NT2/D1 (cell line): ENCODE measurements at regions not wholly inside any gene's neighbourhood (a gene's known extent, or its start where the extent isn't known, plus 50 kb on each side); places are given as distances from the start of the nearest gene placed in this dataset.

Source experiments
- SUZ12 ChIP-seq: IDR thresholded peaks from 2 replicates; pipeline ENCODE4 v1.6.1; 2011; ENCODE audit not compliant: insufficient read length, insufficient read depth; ENCODE audit errors: extremely low read depth
- YY1 ChIP-seq: IDR thresholded peaks from 2 replicates; pipeline ENCODE4 v1.6.1; 2011; ENCODE audit not compliant: insufficient read length, insufficient read depth
- ZNF274 ChIP-seq: IDR thresholded peaks from 2 replicates; pipeline ENCODE4 v1.6.1; 2011; ENCODE audit warnings: mild to moderate bottlenecking, low read depth, low read length

GRCh38 chr11:116244889-116245288 lies 527.9 kb downstream of the BUD13 start:
- TF ChIP-seq ZNF274 (no peak), YY1 (no peak), SUZ12 (no peak)
